HepG2 (cell line): ENCODE measurements at regions not wholly inside any gene's neighbourhood (a gene's known extent, or its start where the extent isn't known, plus 50 kb on each side); places are given as distances from the start of the nearest gene placed in this dataset.

Experiments used
- ATAC-seq: fragments of 200-7000 bp; cut with Tn5 transposase; 3 replicates; pipeline ENCODE4 v1.9.1; 2020; ENCODE audit warnings: mild to moderate bottlenecking, moderate library complexity
- BruUV-seq: library from RNA; stranded (reverse); fragments of 400-500 nt; replicated peaks from 2 replicates; lab custom pipeline; 2021; lab: Mats Ljungman, UMichigan
- CTCF ChIA-PET: fragments of 300-600 bp; formaldehyde crosslinking; extraction: SDS; loops from one replicate; lab custom pipeline; 2021; ENCODE audit warnings: low total read pairs, inconsistent platforms, low intra/inter-chr PET ratio; lab: Yijun Ruan, JAX
- POLR2A ChIA-PET: fragments of 350-600 bp; sonication (Branson Sonifier 250); formaldehyde crosslinking; loops from one replicate; lab custom pipeline; 2020; ENCODE audit warnings: antibody characterized with exemption, inconsistent platforms; lab: Yijun Ruan, JAX
- DNase-seq: peaks from one replicate; pipeline ENCODE4 v3.0.0-alpha.2; 2015; ENCODE audit warnings: low spot score
- FAIRE-seq: peaks from 3 replicates; lab custom pipeline; 2011; peaks lifted over from hg19 to GRCh38; lab: Jason Lieb, UNC
- H2AFZ ChIP-seq: one replicate; pipeline ENCODE4 v1.6.1; 2011; ENCODE audit warnings: low read length, inconsistent platforms
- H3K27ac ChIP-seq: fragments of 300-600 bp; 3 replicates; pipeline ENCODE4 v1.8.0; 2011; ENCODE audit warnings: mixed run types, mild to moderate bottlenecking, mixed read lengths, low read length, inconsistent platforms; ENCODE audit not compliant: insufficient read depth; ENCODE audit errors: extremely low read length
- H3K27me3 ChIP-seq, 2 experiments: fragments of 200-600 bp in 1 of 2; 2 replicates in 1 of 2; 3 replicates in 1 of 2; pipeline versions ENCODE4 v1.6.0 to v1.8.0; 2011; ENCODE audit warnings: low read length in 2 of 2, mild to moderate bottlenecking in 2 of 2, moderate library complexity in 2 of 2, inconsistent platforms in 1 of 2; ENCODE audit not compliant: insufficient read depth in 2 of 2, control insufficient read depth in 1 of 2
- H3K36me3 ChIP-seq, 2 experiments: fragments of 200-600 bp in 1 of 2; replicated peaks in 1 of 2; 2 replicates in 1 of 2; 3 replicates in 1 of 2; pipeline versions ENCODE4 v1.5.1 to v1.8.0; 2011; ENCODE audit warnings: low read length in 2 of 2, inconsistent platforms in 1 of 2; ENCODE audit not compliant: insufficient read depth in 2 of 2, control insufficient read depth in 1 of 2
- H3K4me1 ChIP-seq: 2 replicates; pipeline ENCODE4 v1.5.1; 2012; ENCODE audit warnings: low read length, inconsistent platforms; ENCODE audit not compliant: insufficient read depth
- H3K4me2 ChIP-seq: 2 replicates; pipeline ENCODE4 v1.6.0; 2011; ENCODE audit warnings: low read depth, low read length, inconsistent platforms
- H3K4me3 ChIP-seq, 3 experiments: fragments of 200-600 bp in 1 of 3; sonication (generic), shearing (Covaris generic) in 1 of 3; replicated peaks in 1 of 3; 2 replicates each; pipeline ENCODE4 v1.5.1; 2011 to 2016; ENCODE audit warnings: low read length in 3 of 3, inconsistent platforms in 2 of 3, low read depth in 2 of 3, mild to moderate bottlenecking in 2 of 3, control low read depth in 1 of 3, mixed read lengths in 1 of 3; ENCODE audit not compliant: insufficient read depth in 1 of 3
- H3K79me2 ChIP-seq: one replicate; pipeline ENCODE4 v1.6.1; 2011; ENCODE audit warnings: low read length, inconsistent platforms; ENCODE audit not compliant: insufficient read depth
- H3K9ac ChIP-seq: 2 replicates; pipeline ENCODE4 v1.6.0; 2011; ENCODE audit warnings: mild to moderate bottlenecking, low read depth, low read length, inconsistent platforms; ENCODE audit not compliant: insufficient read depth
- H3K9me3 ChIP-seq: 2 replicates; pipeline ENCODE4 v1.5.1; 2012; ENCODE audit warnings: mild to moderate bottlenecking, low read length
- H4K20me1 ChIP-seq: 2 replicates; pipeline ENCODE4 v1.6.0; 2011; ENCODE audit warnings: inconsistent platforms, mild to moderate bottlenecking, low read length, moderate library complexity; ENCODE audit not compliant: insufficient read depth
- ATRX ChIP-seq: sonication (generic); formaldehyde crosslinking; IDR thresholded peaks from 2 replicates; pipeline ENCODE4 v1.4.0; 2020; ENCODE audit warnings: missing genetic modification reagents, borderline replicate concordance
- BRF2 ChIP-seq: sonication (generic); formaldehyde crosslinking; IDR thresholded peaks from 2 replicates; pipeline ENCODE4 v1.8.1; 2022; ENCODE audit warnings: mild to moderate bottlenecking, missing genetic modification reagents
- CHD4 ChIP-seq: fragments of 200-600 bp; sonication (generic); IDR thresholded peaks from 2 replicates; pipeline ENCODE4 v1.7.0; 2017; ENCODE audit warnings: mild to moderate bottlenecking, low read length, borderline replicate concordance
- CSRNP2 ChIP-seq: sonication (generic); formaldehyde crosslinking; conservative IDR thresholded peaks from 2 replicates; pipeline ENCODE4 v1.8.0; 2022; ENCODE audit warnings: low read depth, missing genetic modification reagents
- DRAP1 ChIP-seq: IDR thresholded peaks from 2 replicates; pipeline ENCODE4 v1.6.1; 2016; ENCODE audit warnings: missing genetic modification reagents, missing compliant biosample characterization
- FOXA1 ChIP-seq, 2 experiments: fragments of 450-650 bp in 1 of 2; sonication (generic) in 1 of 2; formaldehyde crosslinking in 1 of 2; IDR thresholded peaks; 2 replicates each; pipeline versions ENCODE4 v1.4.0 to v1.6.1; 2016 to 2020; ENCODE audit warnings: missing genetic modification reagents in 1 of 2
- IRF9 ChIP-seq: sonication (generic); formaldehyde crosslinking; IDR thresholded peaks from 2 replicates; pipeline ENCODE4 v1.8.0; 2022; ENCODE audit warnings: missing genetic modification reagents, mild to moderate bottlenecking, borderline replicate concordance
- MAFK ChIP-seq, 2 experiments: IDR thresholded peaks in 1 of 2; conservative IDR thresholded peaks in 1 of 2; 2 replicates each; pipeline ENCODE4 v1.6.1; 2011; ENCODE audit warnings: improper control_type of control experiment in 2 of 2, low read length in 2 of 2
- MIER3 ChIP-seq: IDR thresholded peaks from 2 replicates; pipeline ENCODE4 v1.6.1; 2016; ENCODE audit warnings: missing compliant biosample characterization, borderline replicate concordance
- PHF20 ChIP-seq: sonication (generic); formaldehyde crosslinking; IDR thresholded peaks from 2 replicates; pipeline ENCODE4 v1.5.0; 2020; ENCODE audit warnings: mild to moderate bottlenecking, missing genetic modification reagents
- POLR2AphosphoS5 ChIP-seq: IDR thresholded peaks from 2 replicates; pipeline ENCODE4 v1.6.1; 2012; ENCODE audit warnings: low read depth, low read length
- TIGD3 ChIP-seq: sonication (generic); formaldehyde crosslinking; IDR thresholded peaks from 2 replicates; pipeline ENCODE4 v1.5.1; 2020; ENCODE audit warnings: mild to moderate bottlenecking, missing genetic modification reagents, borderline replicate concordance
- ZNF17 ChIP-seq: sonication (generic); formaldehyde crosslinking; IDR thresholded peaks from 2 replicates; pipeline ENCODE4 v1.5.0; 2020; ENCODE audit warnings: mild to moderate bottlenecking, missing genetic modification reagents
- ZNF513 ChIP-seq: sonication (generic); formaldehyde crosslinking; conservative IDR thresholded peaks from 2 replicates; pipeline ENCODE4 v1.5.0; 2020; ENCODE audit warnings: missing genetic modification reagents
- WGBS: methylation state at CpG from one replicate; pipeline ENCODE4 v1.1.6; 2017; ENCODE audit warnings: low lambda C conversion rate; 5-methylcytosine and 5-hydroxymethylcytosine counted together
- in situ Hi-C: cut with HindIII; loops from 2 replicates; pipeline ENCODE4 v1.10.0; 2017; ENCODE audit warnings: low pct_unique_long_range_greater_than_20kb; ENCODE audit not compliant: extremely low pct_ligation_motif_present
- intact Hi-C: fragments of 100-400 bp; cut with micrococcal nuclease; formaldehyde crosslinking; loops from one replicate; pipeline ENCODE4 v1.10.0; 2022; ENCODE audit not compliant: unreplicated experiment

- Histone ChIP-seq H3K9ac (no peak overlapping the region), H3K27ac (no peak overlapping the region), H3K4me1 (no peaks in the 10 kb centered on the region), H3K27me3 (peaks cover 0 to 1% of the 10 kb centered on the region in 2 experiments; a peak in 1 of 5 replicates), H3K79me2 (no peaks in the 10 kb centered on the region), H2AFZ (no peak overlapping the region), H3K4me3 (no peak overlapping the region)
- in situ Hi-C loops, result no loop called here
- BruUV-seq, result no TSS peak
- no peak for FAIRE-seq
- POLR2A ChIA-PET, result no interaction called here
- CTCF ChIA-PET, result no interaction called here
- no peak for DNase-seq
- intact Hi-C loops, result no loop called here
- TF ChIP-seq POLR2AphosphoS5 (no peak), ZNF17 (CRISPR knock-in tag) (no peak), MIER3 (CRISPR knock-in tag) (no peak), DRAP1 (CRISPR knock-in tag) (no peak), PHF20 (CRISPR knock-in tag) (no peak), ATRX (CRISPR knock-in tag) (no peak), CHD4 (no peak), IRF9 (no peak), FOXA1 (IDR thresholded peaks at IDR 0.05) (no peak), FOXA1 (CRISPR knock-in tag; IDR thresholded peaks at IDR 0.05) (no peak), MAFK (conservative IDR thresholded peaks at IDR 0.05 in 1 of 2, IDR thresholded peaks at IDR 0.05 in 1 of 2; ENCODE audit: low read length in 2 of 2) (no peak), TIGD3 (CRISPR knock-in tag) (no peak), BRF2 (CRISPR knock-in tag) (no peak), ZNF513 (no peak), CSRNP2 (no peak)
- TF ChIP-seq, all 625 proteins: peak for 0
- ATAC-seq, result no peak
- WGBS, result 28% methylated on average over 9 of the region's 9 CpGs
- no peak overlapping the region for H3K4me2 ChIP-seq
- H4K20me1 ChIP-seq, result no peaks in the 10 kb centered on the region
- H3K9me3 ChIP-seq, result no peaks in the 10 kb centered on the region
- no peaks in the 10 kb centered on the region for H3K36me3 ChIP-seq
Measured at GRCh38 chr1:38418195-38419030, 371.8 kb upstream of the POU3F1 start.
